ENCODE measurements at regions not wholly inside any gene's neighbourhood (a gene's known extent, or its start where the extent isn't known, plus 50 kb on each side); places are given as distances from the start of the nearest gene placed in this dataset.

GRCh38 chr5:125367702-125368101, 621.3 kb upstream of the ZNF608 start (continued):
- TF ChIP-seq HCFC1 (IDR thresholded peaks at IDR 0.05; ENCODE audit: low read length) (no peak), POLR2AphosphoS5 (IDR thresholded peaks at IDR 0.05; ENCODE audit: low read length) (no peak), ZNF24 (IDR thresholded peaks at IDR 0.05) (no peak), PAX8 (IDR thresholded peaks at IDR 0.05) (no peak), POLR2A (IDR thresholded peaks at IDR 0.05; ENCODE audit: low read depth, low read length) (no peak)

GRCh38 chr5:125370461-125371205, 624.2 kb upstream of the ZNF608 start:
- Histone ChIP-seq H3K9ac (ENCODE audit: control insufficient read depth, insufficient read depth, low read length) (no peak overlapping the region), H3K79me2 (ENCODE audit: control insufficient read depth, insufficient read depth, low read length) (no peaks in the 10 kb centered on the region), H4K20me1 (ENCODE audit: control insufficient read depth, insufficient read depth) (no peaks in the 10 kb centered on the region), H3K4me2 (ENCODE audit: control insufficient read depth, insufficient read depth) (no peak overlapping the region), H3K9me3 (replicated peaks; ENCODE audit: control insufficient read depth, insufficient read depth, low read length) (no peaks in the 10 kb centered on the region; the same call in 2 of the 3 replicates), H2AFZ (ENCODE audit: control insufficient read depth, low read depth, low read length) (no peak overlapping the region), H3K36me3 (ENCODE audit: control insufficient read depth in 2 of 2, insufficient read depth in 2 of 2, low read length in 1 of 2) (no peaks in the 10 kb centered on the region), H3K4me1 (ENCODE audit: control insufficient read depth, insufficient read depth, low read length) (no peaks in the 10 kb centered on the region), H3K27me3 (replicated peaks in 1 of 2; ENCODE audit: control insufficient read depth in 2 of 2, insufficient read depth in 2 of 2, low read length in 1 of 2) (no peaks in the 10 kb centered on the region), H3K4me3 (no peak overlapping the region), H3K27ac (ENCODE audit: control insufficient read depth, insufficient read depth) (no peak overlapping the region)
- no peak for FAIRE-seq
- in situ Hi-C loops (cut with MboI) (no loop called here), intact Hi-C loops (cut with micrococcal nuclease; ENCODE audit: unreplicated experiment) (no loop called here)
- DNase-seq (ENCODE audit: low read depth, low spot score) = no peak
- CTCF ChIA-PET = no interaction called here
- RAD21 ChIA-PET (ENCODE audit: unreplicated experiment) = no interaction called here
- ATAC-seq = no peak
- POLR2A ChIA-PET = no interaction called here
- no TSS peak for BruUV-seq (replicated peaks)
- SMC1A ChIA-PET (ENCODE audit: uncharacterized antibody, unreplicated experiment) = no interaction called here
- TF ChIP-seq POLR2AphosphoS5 (IDR thresholded peaks at IDR 0.05; ENCODE audit: low read length) (no peak), CEBPB (IDR thresholded peaks at IDR 0.05; ENCODE audit: borderline replicate concordance in 1 of 2, low read depth in 2 of 2, low read length in 2 of 2) (no peak), TBL1XR1 (IDR thresholded peaks at IDR 0.05; ENCODE audit: low read depth, low read length) (no peak), DPF2 (IDR thresholded peaks at IDR 0.05) (no peak), EED (IDR thresholded peaks at IDR 0.05; ENCODE audit: low read depth) (no peak), FOS (IDR thresholded peaks at IDR 0.05; ENCODE audit: borderline replicate concordance, extremely low read depth, insufficient read length) (no peak), SP1 (IDR thresholded peaks at IDR 0.05; ENCODE audit: low read depth, low read length) (no peak), POLR2A (IDR thresholded peaks at IDR 0.05; ENCODE audit: low read depth, low read length) (no peak), ZNF274 (IDR thresholded peaks at IDR 0.05; ENCODE audit: insufficient read depth, insufficient read length) (no peak), TCF12 (IDR thresholded peaks at IDR 0.05; ENCODE audit: low read depth, low read length) (no peak), SMARCA5 (IDR thresholded peaks at IDR 0.05) (no peak), SIN3A (IDR thresholded peaks at IDR 0.05; ENCODE audit: low read depth, low read length) (no peak), ZBTB33 (IDR thresholded peaks at IDR 0.05) (no peak), CUX1 (IDR thresholded peaks at IDR 0.05; ENCODE audit: insufficient replicate concordance, low read depth, low read length) (no peak), BACH1 (IDR thresholded peaks at IDR 0.05; ENCODE audit: borderline replicate concordance) (no peak), HCFC1 (IDR thresholded peaks at IDR 0.05; ENCODE audit: low read length) (no peak)

Data from GM12878 (cell line).